GM18511 (cell line): ENCODE measurements at regions not wholly inside any gene's neighbourhood (a gene's known extent, or its start where the extent isn't known, plus 50 kb on each side); places are given as distances from the start of the nearest gene placed in this dataset.

Experiments used
- ATAC-seq: cut with Tn5 transposase; IDR thresholded peaks from one replicate; pipeline ENCODE4 v1.9.1; 2021; ENCODE audit warnings: mild to moderate bottlenecking, moderate library complexity; ENCODE audit not compliant: unreplicated experiment

DNA sequence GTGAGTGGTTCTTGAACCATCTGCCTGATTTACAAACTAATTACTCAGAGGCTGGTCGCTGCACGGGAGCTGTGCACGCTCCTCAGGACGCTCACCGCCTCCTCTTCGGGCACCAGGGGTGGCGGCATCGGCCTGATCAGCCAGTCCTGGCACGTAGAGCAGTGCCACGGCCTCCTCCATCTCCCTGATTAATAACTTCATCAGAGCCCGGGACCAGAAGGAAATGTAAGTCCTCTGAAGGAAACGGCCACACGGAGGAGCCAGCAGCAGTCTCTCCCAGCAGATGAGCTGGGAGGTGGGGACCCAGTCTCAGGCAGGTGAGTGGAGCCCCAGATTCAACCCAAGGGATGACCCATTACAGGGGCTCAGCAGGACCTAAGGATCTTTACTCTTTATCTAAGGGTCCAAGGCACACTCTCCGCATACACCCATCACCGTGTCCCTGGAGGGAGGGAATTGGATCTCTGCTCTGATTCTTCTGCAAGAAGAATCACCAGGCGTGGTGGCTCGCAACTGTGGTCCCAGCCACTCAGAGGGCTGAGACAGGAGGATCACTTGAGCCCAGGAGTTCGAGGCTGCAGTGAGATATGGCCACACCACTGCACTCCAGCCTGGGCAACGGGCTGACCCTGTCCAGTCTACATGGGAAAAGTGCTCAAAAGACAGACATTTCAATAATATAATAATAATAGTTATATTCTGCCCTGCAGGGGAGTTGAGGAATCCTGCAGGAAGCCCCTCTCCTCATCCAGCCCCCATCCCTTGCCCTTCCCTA, 366.5 kb downstream of the SEC14L1 start:
- no peak for ATAC-seq

DNA sequence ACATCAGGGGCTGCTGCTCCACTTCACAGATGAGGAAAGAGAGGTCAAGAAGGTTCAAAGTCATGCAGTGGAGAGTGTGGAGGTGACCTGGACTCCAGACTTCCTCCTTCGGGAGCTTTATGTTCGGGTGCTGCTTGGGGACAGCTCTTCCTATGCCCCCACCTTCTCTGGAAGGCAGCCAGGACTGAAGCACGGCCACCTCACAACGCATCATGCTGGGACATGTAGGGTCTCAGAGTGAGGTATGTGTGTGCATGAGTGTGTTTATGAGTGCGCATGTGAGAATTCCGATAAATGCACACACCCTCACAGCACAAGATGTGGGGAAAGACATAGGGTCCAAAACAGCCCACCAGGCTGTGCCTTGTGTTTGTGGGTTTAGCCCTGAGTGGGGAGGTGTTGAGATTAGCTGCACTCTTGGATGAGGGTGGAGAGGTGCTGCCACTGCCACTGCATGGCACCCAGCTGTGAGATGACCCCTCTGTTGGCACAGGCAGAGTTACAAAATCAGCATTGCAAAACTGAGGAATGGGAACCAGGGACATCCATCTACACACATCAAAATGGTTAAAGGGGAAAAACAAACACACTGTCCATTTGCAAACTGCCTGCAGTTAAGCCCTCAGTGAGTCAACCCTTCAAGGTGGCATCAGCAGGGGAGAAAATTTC, 367.4 kb downstream of the SEC14L1 start:
- no peak for ATAC-seq

DNA sequence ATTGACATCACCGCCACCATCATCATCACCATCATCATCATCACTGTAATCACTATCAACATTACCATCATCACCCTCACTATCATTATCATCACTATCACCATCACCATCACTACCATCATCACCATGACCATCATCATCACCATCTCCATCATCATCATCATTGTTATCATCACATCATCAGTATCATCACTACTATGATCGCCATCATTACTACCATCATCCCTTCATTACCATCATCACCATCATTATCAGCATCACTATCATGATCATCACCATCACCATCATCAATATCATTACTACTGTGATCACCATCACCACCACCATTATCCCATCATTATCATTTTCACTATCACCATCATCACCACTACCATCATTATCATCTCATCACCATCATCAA, 368.3 kb downstream of the SEC14L1 start:
- ATAC-seq: no peak

DNA sequence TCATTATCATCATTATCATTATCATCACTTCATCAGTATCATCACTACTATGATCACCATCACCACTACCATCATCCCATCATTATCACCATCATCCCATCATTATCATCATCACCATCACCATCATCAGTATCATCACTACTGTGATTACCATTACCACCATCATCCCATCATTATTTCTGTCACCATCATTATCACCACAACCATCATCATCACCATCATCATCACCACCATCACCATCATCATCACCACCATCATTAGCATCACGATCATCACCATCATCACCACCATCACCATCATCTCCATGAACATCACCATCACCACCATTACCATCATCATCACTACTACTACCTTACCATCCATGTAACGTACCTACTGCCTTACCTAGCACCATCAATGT, 368.8 kb downstream of the SEC14L1 start:
- ATAC-seq: no peak

DNA sequence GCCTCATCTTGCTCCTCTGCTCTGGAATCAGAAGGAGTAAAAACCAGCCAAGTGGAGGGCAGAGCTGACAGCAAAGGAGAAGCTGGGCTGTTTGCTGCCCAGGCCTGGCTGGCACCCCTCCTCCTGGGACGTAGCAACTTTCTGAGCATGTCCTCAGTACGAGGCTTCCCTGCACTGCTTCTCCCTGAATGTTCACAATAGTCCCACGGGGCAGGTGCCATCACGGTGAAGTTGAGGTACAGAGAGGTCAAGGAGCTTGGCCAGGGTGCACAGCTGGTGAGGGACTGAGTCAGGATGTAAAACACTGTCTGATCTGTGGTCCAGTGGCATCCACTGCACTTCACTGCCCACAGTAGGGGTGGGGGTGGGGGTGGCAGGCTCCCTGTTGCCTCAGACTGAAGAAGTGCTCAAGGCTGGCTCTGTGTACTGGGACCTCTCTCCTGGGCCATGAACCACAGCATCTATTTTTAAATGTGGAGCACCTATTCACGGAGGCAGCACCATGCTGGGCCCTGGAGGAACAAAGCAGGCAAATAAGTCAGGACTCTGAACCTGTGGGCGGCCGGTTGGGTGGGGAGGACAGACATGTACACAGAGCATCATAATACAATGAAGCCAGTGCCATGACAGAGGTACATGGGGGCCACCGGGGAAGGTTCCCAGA, 369.5 kb downstream of the SEC14L1 start:
- ATAC-seq: no peak

DNA sequence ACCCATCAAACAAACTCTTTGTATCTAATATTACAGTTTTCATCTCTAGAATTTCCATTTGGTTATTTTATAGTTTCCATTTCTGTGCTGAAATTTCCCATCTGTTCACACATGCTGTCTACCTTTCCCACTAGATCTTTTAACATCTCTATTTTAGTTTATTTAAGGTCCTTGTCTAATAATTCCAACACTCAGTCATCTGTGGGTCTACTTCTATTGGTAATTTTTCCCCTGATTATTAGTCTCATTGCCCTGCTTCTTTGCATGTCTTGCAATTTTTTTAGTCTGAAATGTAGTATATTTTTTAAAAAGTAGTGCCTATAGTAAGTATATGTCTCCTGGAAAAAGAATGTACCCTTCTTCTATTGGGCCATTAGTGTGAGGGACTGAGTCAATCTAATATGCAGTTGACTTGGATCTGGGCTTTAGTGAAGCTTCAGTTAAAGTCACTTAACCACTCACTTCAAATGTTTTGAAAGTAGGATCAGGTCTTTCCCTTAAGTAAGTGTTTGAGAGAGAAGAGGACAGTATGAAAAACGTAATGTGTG, 370.8 kb downstream of the SEC14L1 start:
- no peak for ATAC-seq

DNA sequence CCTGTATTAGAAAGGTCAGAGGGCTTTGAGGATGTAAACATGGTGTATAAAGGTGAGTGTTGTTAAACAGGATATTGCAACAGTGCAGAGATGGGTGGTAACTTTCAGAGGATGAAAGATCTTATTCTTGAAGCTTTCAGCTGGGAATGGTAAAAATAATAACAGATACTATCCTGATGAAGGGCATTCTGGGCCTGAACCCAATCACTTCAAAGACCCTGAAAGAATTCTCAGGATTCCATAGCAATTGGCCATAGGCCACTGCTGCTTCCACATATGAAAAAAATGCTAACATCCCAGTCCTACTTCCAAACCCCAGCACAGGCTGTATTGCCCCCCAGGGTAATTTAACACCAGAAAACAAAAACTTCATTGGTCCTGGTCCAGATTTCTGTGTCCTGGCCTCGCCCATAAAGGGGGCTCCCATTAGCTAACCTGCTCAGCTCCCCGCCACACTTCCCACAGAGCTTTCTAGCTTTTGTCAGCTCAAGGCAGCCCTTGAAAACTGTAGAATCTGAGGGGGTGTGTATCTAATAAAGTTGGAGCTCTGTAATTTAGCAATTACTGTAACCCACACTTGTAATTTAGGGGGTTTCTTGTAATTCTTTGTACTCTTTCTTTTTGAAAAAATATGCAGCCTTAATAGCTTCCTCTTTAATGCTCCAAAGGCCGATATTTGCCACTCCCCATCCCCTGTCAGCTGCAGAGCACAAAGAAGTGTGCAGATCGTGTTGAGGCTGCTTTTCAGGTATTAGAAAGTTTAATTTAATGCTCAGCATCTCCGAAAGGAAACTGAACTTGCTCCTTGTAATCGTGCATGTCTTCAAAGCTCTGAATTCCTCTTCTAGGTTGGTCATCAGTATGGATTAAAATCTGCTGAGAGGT, 371.5 kb downstream of the SEC14L1 start:
- ATAC-seq: no peak

DNA sequence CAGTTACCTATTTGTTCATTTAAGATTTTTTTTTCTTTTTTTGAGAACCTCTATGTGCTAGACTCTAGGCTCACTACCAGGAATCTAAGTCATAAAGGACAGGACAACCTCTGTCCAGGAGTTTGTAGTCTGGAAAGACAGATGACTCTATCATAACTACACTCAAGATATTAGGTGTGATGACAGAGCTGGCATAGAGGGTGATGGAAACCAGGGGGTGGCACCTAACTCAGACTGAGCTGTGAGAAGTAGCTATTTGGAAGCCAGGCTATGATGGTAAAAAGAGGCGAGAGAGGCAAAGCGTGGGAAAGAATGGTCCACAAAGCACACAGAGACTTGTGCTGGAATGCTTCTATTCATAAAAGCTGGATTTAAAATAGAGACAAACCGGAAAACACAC, 372.3 kb downstream of the SEC14L1 start:
- ATAC-seq: no peak

DNA sequence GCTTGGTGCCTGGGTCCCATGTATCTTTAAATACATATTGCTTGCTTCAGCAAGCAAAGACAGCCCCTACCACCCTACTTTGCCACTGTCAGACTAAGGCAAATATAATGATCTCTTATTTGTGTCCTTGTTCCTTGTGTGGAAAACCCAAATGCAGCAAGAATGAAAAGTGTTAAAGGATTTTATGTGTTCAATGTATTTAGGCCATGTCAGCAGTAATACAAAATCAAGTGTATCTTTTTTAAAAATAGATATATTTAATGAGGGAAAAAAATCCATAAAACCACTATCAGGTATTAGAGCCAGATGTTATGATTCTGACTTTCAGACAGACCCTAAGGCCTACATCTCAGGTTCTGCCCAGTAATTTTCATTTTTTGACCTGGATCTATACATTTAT, 374.5 kb downstream of the SEC14L1 start:
- no peak for ATAC-seq

DNA sequence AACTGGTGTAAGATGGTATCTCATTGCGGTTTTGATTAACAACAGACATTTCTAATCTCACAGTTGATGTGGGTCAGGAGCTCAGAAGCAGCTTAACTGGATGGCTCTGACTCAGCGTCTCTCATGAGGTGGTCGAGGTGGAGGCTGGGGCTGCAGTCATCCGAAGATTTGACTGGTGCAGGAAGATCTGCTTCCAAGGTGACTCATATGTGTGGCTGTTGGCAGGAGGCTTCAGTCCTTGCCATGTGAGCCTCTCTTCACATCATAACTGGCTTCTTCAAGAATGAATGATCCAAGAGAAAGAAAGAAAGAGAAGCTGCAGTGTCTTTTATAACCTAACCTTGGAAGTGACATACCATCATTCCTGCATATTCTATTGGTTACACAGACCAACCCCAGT, 376.1 kb downstream of the SEC14L1 start:
- ATAC-seq: no peak

DNA sequence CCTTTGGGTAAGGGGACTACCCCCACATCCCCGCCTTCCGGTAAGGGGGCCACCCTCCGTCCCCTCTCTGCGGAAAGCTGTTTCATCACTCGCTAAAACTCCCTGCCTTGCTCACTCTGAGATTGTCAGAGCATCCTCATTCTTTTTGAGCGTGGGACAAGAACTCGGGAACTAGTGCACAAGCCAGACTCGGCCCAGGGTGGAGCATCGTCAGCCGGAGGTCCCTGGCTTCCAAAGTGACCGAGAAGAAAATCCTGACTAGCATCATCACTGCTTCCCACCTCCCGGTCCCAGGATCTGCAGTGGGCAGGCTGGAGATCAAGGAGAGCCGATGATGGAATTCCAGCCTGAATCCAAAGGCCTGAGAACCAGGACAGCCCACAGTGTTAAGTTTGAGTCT, 380.3 kb downstream of the SEC14L1 start:
- no peak for ATAC-seq

DNA sequence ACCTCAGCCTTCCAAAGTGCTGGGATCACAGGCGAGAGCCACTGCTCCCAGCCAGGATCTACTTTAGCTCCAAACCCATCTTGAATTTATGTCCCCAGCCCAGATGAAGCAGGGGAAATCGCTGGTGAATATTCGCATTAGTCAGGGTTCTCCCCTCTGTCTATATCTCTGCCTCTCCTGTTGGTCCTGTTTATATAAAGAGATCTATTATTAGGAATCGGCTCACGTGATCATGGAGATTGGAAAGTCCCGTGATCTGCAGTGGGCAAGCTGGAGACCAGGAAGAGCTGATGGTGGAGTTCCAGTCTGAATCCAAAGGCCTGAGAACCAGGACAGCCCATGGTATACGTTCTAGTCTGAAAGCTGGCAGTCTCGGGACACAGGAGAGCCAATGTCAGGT, 382.8 kb downstream of the SEC14L1 start:
- no peak for ATAC-seq

DNA sequence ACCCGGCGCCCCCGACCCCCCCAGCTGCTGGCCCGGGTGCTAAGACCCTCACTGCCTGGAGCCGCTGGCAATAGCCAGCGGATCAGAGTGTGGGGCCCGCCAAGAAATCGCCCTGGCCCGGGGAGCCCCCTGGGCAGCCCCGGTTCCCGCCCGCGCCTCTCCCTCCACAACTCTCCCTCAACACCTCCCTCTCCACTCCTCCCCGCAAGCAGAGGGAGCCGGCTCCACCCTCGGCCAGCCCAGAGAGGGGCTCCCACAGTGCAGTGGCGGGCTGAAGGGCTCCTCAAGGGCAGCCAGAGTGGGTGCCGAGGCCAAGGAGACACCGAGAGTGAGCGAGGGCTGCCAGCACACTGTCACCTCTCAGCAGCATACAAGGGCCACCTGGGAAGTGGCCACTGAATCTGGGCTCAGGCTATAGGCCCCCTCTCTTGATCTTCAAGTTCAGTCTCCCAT, 385.5 kb downstream of the SEC14L1 start:
- no peak for ATAC-seq

DNA sequence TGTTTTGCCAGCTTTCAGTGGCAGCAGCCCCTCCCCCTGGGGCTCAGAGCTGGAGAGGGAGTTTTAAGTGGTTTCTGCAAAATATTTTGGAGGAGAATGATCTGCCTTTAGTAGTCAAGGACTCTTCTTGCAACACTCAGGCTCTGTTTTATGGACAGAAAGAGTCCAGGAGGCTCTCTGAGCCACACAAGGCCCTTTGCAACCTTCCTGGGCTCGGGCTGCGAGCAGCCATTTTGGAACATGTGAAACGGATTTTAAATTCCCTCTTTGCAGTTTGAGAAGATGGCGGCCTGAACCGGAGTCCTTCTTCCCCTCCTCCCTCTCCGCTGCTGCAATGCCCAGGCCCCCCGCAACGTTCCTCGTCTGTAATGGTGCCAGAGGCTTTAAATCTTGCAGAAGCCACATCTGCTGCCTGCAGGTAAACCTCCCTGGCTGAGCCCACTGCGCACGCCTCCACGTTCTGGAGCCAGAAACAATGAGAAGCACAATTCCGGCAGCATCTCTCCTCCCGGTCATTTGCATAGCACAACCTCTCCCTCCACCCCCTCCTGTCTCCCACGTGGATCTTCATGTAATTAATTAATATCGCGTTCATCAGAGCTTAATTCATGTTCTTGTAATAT, 386.1 kb downstream of the SEC14L1 start:
- no peak for ATAC-seq

DNA sequence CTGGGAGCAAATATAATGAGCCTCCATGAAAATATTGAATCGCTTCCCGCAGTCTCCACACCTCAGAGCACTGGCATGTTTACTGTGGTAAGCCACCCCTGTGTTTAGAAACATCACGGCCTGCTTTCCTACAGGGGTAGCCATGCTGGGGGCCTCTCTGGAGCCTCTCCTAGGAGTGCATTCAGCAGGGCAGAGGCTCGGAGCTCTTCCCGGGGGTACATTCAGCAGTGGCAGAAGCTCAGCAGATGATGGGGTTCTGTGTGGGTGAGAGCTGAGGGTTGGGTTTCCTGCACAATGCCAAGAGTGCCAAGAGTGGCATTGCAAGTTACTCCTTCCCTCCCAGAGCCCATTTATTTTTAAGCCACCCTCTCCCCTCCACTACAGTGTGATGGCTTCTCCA, 386.6 kb downstream of the SEC14L1 start:
- no peak for ATAC-seq

DNA sequence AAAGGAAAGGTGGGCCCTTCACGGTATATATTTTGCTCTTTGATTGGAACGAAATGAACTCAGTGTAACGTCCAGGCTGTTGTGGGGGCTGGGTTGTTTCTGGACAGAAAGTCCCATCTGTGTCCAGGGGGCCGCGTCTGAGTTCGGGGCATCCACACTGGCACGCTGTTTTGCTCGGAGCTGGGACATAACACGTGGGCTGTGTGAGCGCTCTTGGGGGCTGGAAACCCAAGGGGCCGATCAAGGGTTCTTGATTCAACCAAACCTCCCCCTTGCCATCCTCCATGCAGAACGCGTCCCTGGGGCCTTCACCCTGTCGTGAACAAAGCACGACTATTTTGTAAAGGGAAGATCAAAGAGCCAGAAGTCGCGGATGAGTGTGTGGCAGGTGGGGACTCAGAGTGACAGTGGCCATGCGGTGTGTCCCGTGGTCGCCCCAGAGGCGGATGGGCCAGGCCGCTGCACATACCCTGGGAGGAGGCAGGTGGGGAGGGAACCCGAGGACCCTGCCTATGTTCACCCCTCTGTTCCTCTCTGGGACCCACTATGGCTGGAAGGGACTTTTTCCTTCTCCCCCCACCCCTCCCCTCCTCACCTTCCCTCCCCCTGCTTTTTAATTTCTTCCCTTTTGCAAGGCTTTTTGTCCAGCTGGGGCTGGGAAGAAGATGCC, 387.2 kb downstream of the SEC14L1 start:
- ATAC-seq: no peak

DNA sequence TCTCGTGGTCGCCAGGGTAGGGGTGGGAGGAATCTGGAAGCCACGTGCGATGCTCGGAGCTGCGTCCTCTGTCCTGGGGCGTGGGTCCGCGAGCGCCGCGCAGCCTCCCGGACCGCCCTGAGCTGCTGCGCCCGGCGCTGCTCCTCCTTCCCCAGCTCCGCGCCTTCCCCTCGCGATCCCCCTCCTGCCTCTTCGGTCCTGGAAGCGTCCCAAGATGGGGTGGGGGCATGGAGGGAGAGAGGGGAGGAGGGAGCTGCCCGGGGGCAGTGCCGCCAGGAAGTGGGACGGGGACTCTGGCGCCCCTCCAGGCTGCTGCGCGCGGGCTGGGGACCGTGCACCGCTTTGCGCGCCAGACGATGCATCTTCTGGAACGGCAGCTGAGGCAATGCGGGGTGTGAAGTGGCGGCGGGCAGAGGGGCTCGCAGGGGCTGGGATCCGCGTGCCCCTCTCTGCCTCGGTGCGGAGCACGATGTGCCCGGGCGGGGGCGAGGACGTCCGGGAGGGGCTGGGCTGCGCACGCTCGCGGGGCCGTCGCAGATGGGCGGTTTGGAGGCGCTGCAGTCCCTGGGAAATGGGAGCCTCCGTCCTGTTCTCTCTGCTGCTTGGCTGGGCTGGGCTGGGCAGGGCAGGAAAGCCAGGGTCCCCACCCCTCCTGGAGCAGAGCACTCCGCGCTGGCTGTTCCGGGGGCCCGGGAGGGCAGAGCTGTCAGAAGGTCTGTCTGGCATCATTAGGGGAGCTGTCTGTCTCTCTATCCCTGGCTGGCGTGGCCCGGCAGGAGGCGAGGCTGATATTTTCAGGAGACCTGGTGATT, 388.0 kb downstream of the SEC14L1 start:
- ATAC-seq: no peak

DNA sequence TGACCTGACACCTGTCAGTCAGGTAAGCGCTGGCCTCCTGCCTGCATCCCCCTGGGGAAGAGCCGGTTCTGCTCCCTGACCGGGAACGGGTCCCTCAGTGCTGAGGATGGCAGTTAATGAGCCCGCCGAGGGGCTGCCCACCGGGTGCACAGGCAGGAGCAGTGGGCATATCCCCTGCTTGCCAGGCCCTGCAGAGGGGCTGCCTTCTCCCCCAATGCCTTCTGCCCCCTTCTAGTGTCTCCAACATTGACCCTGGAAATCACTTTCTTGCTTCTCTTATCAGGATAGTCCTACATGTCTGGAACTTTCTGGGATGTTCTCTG, 388.5 kb downstream of the SEC14L1 start:
- ATAC-seq: no peak

DNA sequence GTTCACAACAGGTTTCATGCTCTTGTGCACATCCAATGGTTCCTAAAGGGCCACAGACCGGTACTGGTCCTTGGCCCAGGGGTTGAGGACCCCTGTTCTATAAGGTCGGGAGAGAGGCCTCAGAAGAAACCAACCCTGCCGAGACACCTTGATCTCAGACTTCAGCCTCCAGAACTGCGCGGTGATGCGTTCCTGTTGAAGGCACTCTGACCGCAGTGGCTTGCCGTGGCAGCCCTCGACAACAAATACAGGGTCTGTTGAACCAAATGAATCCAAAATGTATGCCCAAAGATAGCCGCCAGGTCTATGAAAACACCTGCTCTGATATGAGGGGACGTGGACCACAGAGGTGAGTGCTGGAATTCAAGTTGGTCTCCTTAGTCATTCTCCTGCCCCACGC, 389.8 kb downstream of the SEC14L1 start:
- no peak for ATAC-seq
